MCF 10A (cell line): ENCODE measurements at regions not wholly inside any gene's neighbourhood (a gene's known extent, or its start where the extent isn't known, plus 50 kb on each side); places are given as distances from the start of the nearest gene placed in this dataset.
"Not testable (repeated sequence)": the region's sequence is repeated elsewhere in the genome, so short reads cannot be mapped to it uniquely, and the experiment has no call there.

Experiments
- BruUV-seq: library from RNA; stranded (reverse); fragments of 400-500 nt; replicated peaks from 2 replicates; lab custom pipeline; 2021; lab: Mats Ljungman, UMichigan
- CTCF ChIA-PET: fragments of 300-600 bp; sonication (Branson Sonifier 250); formaldehyde crosslinking; extraction: SDS; loops from one replicate; lab custom pipeline; 2021; ENCODE audit warnings: antibody characterized with exemption, inconsistent platforms; lab: Yijun Ruan, JAX
- POLR2A ChIA-PET: fragments of 300-600, 350-650 bp; sonication (Branson Sonifier 250); formaldehyde crosslinking; extraction: SDS; loops from one replicate; lab custom pipeline; 2020; ENCODE audit warnings: antibody characterized with exemption, inconsistent platforms; lab: Yijun Ruan, JAX
- DNase-seq: peaks from one replicate; pipeline ENCODE4 v3.0.0-alpha.2; 2018; ENCODE audit not compliant: unreplicated experiment
- H3K27ac Mint-ChIP-seq: one replicate; pipeline ENCODE4 v1.8.0; 2022; ENCODE audit warnings: mild to moderate bottlenecking, low read depth, mixed read lengths; ENCODE audit not compliant: unreplicated experiment
- H3K27me3 Mint-ChIP-seq: one replicate; pipeline ENCODE4 v1.8.0; 2022; ENCODE audit warnings: mixed read lengths; ENCODE audit not compliant: insufficient read depth, unreplicated experiment
- H3K36me3 Mint-ChIP-seq: one replicate; pipeline ENCODE4 v1.8.0; 2022; ENCODE audit warnings: mild to moderate bottlenecking, moderate library complexity, mixed read lengths; ENCODE audit not compliant: insufficient read depth, unreplicated experiment
- H3K4me1 Mint-ChIP-seq: one replicate; pipeline ENCODE4 v1.8.0; 2022; ENCODE audit warnings: mixed read lengths; ENCODE audit not compliant: insufficient read depth, unreplicated experiment
- H3K4me3 Mint-ChIP-seq: one replicate; pipeline ENCODE4 v1.8.0; 2022; ENCODE audit warnings: mild to moderate bottlenecking, moderate library complexity, mixed read lengths; ENCODE audit not compliant: unreplicated experiment
- H3K9me3 Mint-ChIP-seq: one replicate; pipeline ENCODE4 v1.8.0; 2022; ENCODE audit warnings: mixed read lengths; ENCODE audit not compliant: unreplicated experiment
- CTCF ChIP-seq: fragments of 200-600 bp; IDR thresholded peaks from one replicate; pipeline ENCODE4 v1.8.0; 2022; ENCODE audit warnings: antibody characterized with exemption, mild to moderate bottlenecking; ENCODE audit not compliant: unreplicated experiment
- intact Hi-C: fragments of 100-400 bp; cut with micrococcal nuclease; formaldehyde crosslinking; loops from 2 replicates; pipeline ENCODE4 v1.14.1; 2022

DNA sequence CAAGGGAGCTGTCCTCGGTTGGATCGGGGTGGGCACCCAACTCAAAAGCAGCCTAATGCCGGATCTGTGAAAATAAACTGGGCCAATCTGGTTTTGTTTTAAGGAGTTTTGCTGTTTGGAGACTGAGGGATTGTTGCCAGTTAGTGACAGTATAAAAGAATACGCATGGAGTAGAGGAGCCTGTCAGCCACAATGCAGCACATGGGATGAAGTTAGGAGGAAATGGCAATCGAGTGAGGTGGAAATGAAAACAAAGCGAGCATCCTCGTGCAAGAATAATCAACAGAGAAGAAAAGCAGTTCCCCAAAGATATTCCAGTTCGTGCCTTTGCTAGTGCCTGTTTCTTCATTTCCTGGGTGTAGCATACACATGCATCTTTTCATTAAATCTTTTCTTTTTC lies 108.4 kb upstream of the RORA start:
- no peak overlapping the region for H3K27ac Mint-ChIP-seq
- TF ChIP-seq CTCF = no peak
- no peaks in the 10 kb centered on the region for H3K36me3 Mint-ChIP-seq
- no peak for DNase-seq
- H3K9me3 Mint-ChIP-seq = no peaks in the 10 kb centered on the region
- no peak overlapping the region for H3K4me3 Mint-ChIP-seq
- CTCF ChIA-PET = no interaction called here
- BruUV-seq = no TSS peak
- intact Hi-C loops = no loop called here
- no peaks in the 10 kb centered on the region for H3K4me1 Mint-ChIP-seq
- POLR2A ChIA-PET = no interaction called here
- H3K27me3 Mint-ChIP-seq = peaks cover 49% of the 10 kb centered on the region

- no peak overlapping the region for H3K27ac Mint-ChIP-seq
- H3K27me3 Mint-ChIP-seq = peaks cover 53% of the 10 kb centered on the region
- H3K4me1 Mint-ChIP-seq = no peaks in the 10 kb centered on the region
- BruUV-seq = no TSS peak
- no peaks in the 10 kb centered on the region for H3K36me3 Mint-ChIP-seq
- POLR2A ChIA-PET = no interaction called here
- no peaks in the 10 kb centered on the region for H3K9me3 Mint-ChIP-seq
- no peak overlapping the region for H3K4me3 Mint-ChIP-seq
- intact Hi-C loops = no loop called here
- DNase-seq = no peak
- CTCF ChIA-PET = no interaction called here
- TF ChIP-seq CTCF = no peak
Measured at GRCh38 chr15:61336026-61336638, 107.0 kb upstream of the RORA start.

DNA sequence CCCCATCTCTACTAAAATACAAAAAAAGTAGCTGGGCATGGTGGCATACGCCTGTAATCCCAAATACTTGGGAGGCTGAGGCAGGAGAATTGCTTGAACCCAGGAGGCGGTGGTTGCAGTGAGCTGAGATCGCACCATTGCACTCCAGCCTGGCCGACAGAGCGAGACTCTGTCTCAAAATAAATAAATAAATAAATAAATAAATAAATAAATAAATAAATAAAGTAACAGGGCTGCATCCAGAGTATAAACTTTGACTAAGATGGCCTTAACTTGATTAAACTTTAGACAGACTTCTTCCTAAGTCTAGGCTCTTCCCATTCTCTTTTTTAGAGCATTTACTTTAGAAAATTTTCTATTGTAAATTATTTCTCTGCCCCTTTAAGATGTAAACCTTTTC lies 105.6 kb upstream of the RORA start:
- intact Hi-C loops, POLR2A ChIA-PET, H3K27ac Mint-ChIP-seq, DNase-seq, H3K9me3 Mint-ChIP-seq, H3K36me3 Mint-ChIP-seq, BruUV-seq, H3K4me3 Mint-ChIP-seq, CTCF ChIA-PET, H3K4me1 Mint-ChIP-seq: not testable (repeated sequence)
- H3K27me3 Mint-ChIP-seq = peaks cover 59% of the 10 kb centered on the region

DNA sequence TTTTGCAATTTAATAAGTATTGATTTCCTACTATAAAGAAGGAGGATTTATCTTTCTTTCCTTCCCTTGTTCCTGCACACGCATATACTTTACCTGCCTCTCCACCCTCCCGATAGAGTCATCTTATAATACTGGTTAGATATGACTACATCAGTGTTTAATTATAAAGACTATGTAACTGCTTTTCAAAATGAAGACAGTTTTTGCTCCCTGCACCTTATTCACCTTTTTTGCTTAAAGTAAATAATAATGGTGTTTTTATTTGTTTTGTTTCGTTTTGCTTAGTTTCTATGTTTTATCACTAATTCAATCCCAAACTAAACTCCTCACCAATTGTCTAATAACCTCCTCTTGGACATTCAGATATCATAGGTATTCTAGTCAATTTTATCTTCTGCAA lies 101.9 kb upstream of the RORA start:
- Mint-ChIP-seq H3K4me1 (no peaks in the 10 kb centered on the region), H3K36me3 (no peaks in the 10 kb centered on the region), H3K4me3 (no peak overlapping the region), H3K9me3 (no peaks in the 10 kb centered on the region), H3K27ac (no peak overlapping the region), H3K27me3 (peaks cover 51% of the 10 kb centered on the region)
- intact Hi-C loops = no loop called here
- DNase-seq = no peak
- no peak for TF ChIP-seq CTCF
- BruUV-seq = no TSS peak
- ChIA-PET CTCF (no interaction called here), POLR2A (no interaction called here)
